ENCODE measurements at regions not wholly inside any gene's neighbourhood (a gene's known extent, or its start where the extent isn't known, plus 50 kb on each side); places are given as distances from the start of the nearest gene placed in this dataset.

DNA sequence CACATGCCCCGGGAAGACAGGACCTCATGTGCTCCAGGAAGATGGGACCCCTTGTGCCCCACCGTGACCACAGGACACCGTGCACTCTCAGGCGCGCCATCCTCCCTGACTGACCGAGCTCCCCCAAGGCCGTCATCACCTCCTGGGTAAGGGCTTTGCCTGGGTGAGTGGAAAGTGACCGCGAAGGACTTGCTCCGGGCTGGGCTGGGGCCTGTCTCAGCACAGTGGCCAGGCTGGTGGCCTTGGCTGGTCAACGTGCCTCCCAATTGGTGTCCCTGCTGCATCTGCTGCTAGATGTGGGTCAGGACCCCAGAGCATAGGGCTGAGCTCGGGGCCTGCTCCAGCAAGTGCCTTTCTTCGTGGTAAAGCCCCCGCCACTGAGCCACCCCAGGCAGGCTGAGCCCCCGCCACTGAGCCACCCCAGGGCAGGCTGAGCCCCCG, 69.7 kb upstream of the CTDP1 start:
- no peak for TF ChIP-seq POLR2A (IDR thresholded peaks at IDR 0.05)
- TF ChIP-seq, protein P1, sequence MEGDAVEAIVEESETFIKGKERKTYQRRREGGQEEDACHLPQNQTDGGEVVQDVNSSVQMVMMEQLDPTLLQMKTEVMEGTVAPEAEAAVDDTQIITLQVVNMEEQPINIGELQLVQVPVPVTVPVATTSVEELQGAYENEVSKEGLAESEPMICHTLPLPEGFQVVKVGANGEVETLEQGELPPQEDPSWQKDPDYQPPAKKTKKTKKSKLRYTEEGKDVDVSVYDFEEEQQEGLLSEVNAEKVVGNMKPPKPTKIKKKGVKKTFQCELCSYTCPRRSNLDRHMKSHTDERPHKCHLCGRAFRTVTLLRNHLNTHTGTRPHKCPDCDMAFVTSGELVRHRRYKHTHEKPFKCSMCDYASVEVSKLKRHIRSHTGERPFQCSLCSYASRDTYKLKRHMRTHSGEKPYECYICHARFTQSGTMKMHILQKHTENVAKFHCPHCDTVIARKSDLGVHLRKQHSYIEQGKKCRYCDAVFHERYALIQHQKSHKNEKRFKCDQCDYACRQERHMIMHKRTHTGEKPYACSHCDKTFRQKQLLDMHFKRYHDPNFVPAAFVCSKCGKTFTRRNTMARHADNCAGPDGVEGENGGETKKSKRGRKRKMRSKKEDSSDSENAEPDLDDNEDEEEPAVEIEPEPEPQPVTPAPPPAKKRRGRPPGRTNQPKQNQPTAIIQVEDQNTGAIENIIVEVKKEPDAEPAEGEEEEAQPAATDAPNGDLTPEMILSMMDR (IDR thresholded peaks at IDR 0.05), result no peak

Measured in lower leg skin (tissue), 3 donors.